ENCODE measurements at regions not wholly inside any gene's neighbourhood (a gene's known extent, or its start where the extent isn't known, plus 50 kb on each side); places are given as distances from the start of the nearest gene placed in this dataset.

DNA sequence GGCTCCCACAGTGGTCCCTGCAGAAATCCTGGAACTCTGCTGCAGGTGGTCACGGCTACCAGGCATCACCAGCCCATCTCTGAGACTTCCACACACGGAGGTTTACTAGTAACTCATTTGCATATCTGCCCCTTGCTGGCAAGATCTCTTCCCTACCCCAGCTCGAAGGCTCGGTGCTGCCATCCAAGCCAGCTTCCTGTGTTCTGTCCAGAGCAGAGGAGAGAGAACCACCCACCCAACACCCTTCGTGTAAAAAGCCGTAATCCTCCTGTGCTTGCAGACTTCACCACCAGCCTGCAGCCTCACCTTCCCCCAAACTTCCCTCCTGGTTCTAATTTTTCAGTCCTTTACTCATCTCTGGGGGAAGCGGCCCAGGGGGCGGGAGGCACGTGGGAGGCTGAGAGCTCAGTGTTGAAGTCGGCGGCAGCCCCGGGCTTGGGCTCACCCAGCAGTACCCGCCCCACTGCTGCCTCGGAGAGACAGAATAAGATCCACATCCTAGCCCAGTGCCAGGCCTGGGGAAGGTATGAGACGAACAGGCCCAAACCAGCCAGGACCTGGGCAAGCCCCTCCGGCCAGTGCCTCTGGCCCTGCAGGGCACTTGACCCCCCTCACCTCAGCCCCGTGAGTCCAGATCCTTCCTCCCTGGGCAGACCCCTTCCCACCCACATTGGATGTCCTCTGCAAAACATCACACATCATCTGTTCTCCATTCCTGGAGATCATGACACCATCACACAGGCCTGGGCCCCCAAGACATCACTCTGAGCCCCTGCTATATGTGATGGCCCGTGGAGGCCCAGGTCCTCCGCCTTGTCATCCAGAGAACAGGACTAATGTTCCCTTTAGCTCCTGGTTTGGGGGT, 145.8 kb upstream of the ID2 start:
- DNase-seq: peak; percentile 56 to 78 (median 72)

GRCh38 chr2:8536686-8537561, 144.9 kb upstream of the ID2 start:
- DNase-seq: peak in 1 of 4 experiments; percentile 44

DNA sequence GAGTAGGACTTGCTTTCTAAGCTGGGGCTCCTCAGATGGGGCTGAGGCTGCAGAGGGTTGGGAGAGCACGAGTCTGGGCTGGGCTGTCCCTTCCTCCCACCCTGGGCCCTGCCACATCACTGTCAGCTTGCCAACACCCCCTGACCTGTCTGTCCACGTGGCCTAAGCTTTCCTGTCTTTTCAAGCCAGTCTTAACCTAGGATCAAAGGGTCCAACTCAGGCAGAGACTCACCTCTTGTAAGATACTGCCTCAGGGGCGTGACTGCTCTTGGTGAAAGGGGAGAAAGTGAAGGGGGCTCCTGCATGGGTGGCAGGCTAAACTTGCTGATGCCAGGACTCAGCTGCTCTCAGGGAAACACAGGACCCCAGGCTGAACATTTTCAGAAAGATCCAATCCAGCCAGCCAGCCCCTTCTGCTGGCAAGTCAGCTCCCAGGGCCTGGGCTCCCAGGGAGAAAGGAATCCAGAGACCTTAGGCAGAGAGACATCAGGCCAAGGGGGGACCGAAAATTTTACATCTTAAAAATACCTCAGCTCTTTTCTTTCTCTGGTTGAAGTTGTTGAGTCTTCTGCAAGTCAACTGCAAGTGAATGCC, 144.2 kb upstream of the ID2 start:
- DNase-seq: peak in 3 of 4 experiments; percentile 47 to 58 (median 48)

DNA sequence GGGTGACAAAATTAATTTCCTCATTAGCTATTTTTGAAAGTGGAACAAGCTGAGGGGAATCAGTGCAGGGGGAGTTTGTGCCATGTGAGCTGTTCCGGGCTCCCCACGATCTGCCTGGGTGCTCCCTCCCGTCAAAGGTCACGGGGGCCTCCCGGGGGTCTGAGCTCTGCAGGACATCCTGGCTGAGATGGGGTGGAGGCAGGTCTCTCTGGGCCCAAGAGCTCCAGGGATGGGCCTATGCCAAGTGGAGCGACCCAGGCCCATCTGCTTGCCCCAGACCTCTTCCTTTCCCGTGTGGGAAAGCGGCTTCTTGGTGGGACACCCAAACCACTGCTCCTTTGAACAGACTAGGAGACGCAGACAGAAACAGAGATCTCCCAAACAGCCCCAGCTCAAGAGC, 143.3 kb upstream of the ID2 start:
- peak in 2 of 4 experiments; percentile 46 to 48 for DNase-seq

- no peak for DNase-seq
Measured at GRCh38 chr2:8538931-8539621, 142.8 kb upstream of the ID2 start.

- DNase-seq: peak; percentile 87 to 93 (median 90)
Measured at GRCh38 chr2:8539743-8540551, 141.9 kb upstream of the ID2 start.

DNA sequence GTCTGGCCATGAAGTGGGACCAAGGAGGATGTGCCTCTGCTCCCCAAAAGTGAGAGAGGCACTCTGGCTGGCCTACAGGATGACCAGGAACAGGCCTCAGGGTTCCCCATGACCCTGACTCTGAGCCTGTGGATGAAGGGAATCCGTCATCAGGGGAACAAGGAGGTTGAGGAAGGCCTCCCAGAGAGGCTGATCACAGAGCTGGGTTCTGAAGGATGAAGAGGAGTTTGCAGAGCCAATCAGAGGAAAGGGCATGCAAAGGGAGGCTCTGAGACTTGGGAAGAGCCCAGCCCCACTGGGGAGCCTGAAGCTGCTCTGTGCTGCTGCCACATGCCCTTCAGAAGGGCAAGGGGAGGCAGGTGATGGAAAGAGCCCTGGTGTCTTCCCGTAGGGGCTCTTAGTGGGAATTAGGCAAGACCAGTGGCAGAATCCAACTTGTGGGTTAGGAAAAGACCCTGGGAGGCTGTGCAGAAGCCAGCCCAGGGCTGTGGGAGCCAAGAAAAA, 141.3 kb upstream of the ID2 start:
- no peak for DNase-seq

DNA sequence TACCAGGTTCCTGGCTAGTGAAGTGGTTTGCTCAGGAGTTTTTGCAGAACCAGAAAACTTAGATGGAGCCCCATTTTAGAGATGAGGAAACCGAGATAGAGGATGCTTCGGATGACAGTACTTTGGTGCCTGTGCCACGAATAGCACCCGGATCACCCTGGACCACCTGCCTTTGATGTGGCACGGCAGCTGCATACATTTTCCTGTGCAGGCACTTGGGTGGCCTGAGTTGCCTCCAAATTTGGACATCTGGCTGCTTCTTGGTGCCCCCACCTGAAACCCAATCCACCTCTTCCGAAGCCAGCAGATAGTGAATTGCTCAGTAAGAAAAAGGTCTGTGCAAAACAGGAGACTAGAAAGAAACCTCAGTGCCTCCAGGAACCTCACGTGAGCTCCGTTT, 140.6 kb upstream of the ID2 start:
- DNase-seq: no peak

- DNase-seq: no peak
Measured at GRCh38 chr2:8541636-8542035, 140.2 kb upstream of the ID2 start.

GRCh38 chr2:8542381-8543059, 139.3 kb upstream of the ID2 start:
- DNase-seq: no peak

DNA sequence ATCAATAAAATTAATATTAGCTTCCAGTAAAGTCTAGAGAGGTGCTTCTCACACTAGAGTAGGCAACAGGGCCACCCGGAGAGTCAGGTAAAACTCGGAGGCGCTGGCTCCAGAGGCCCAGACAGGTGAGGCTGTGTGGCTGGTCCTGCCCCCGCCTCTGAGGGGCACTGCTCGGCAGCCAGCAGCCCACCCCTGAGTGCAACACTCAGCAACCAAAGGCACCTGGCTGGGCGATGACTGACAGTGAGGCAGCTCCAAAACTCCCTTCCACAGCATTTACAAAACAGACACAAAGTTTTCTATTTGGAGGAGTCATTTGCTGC, 138.8 kb upstream of the ID2 start:
- no peak for DNase-seq

DNA sequence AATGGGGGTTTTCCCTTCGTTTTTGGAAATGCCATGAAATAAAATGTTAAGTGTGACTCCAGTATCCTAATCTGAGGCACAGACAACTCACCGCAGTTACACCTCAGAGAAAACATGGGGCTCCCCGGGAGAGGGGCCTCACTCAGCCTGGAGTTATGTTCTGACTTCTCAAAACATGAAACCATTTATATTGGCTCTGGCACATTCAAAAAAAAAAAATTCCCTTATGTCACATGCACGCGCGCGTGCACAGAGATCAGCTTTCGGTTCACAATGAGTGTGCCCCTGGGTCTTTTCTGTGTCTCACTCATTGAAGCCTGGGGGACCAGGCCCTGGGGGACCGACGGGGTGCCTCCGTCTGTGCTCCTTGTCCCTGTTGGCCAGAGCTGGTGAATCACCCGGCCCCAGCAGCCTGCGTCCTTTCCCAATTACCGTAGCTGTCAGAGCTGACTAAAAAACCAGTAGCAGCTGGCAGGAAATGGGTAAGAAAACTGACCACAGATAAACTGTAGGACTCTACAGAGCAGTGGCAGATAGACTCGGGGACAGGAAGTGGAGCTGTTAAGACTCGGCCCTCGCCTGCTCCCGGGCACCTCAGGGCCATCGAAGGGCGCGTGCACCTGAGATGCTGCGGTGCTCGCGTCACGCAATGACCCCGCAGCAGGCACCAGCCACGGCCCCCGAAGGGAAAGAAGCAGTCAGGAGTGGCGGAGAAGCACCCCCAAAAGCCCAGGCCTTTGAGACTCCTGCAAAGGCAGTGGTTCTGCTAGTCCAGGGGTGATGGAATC, 138.3 kb upstream of the ID2 start:
- DNase-seq: peak; percentile 94 to 98 (median 94)

DNA sequence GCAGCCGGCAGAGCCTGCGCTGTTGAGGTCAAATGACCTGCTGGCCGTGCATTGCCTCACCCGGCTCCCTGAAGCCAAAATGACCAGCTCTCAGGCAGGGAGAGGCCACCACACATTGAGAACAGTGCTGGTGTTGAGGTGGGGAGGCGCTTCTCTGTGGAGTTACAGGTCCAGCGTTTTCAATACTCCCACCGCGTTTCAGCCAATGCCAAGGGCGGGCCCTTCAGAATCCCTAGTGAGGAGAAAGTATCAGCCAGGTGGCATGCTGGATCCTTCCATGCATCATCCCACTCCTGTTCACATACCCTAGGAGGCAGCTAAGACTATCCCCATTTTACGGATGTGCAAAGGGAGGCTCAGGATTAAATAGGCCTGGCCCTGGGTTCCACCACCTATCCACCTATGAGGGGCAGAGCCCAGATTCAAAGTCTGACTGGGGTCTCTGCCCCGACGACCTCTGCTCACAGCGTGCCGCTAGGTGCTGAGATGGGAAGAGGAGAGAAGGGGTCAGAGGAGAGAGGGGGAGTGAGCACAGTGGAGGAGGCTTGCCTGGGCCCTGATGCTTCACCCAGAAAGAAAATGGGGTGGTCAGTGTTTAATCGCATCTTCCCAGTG, 137.6 kb upstream of the ID2 start:
- peak in 3 of 4 experiments; percentile 61 to 76 (median 72) for DNase-seq

DNA sequence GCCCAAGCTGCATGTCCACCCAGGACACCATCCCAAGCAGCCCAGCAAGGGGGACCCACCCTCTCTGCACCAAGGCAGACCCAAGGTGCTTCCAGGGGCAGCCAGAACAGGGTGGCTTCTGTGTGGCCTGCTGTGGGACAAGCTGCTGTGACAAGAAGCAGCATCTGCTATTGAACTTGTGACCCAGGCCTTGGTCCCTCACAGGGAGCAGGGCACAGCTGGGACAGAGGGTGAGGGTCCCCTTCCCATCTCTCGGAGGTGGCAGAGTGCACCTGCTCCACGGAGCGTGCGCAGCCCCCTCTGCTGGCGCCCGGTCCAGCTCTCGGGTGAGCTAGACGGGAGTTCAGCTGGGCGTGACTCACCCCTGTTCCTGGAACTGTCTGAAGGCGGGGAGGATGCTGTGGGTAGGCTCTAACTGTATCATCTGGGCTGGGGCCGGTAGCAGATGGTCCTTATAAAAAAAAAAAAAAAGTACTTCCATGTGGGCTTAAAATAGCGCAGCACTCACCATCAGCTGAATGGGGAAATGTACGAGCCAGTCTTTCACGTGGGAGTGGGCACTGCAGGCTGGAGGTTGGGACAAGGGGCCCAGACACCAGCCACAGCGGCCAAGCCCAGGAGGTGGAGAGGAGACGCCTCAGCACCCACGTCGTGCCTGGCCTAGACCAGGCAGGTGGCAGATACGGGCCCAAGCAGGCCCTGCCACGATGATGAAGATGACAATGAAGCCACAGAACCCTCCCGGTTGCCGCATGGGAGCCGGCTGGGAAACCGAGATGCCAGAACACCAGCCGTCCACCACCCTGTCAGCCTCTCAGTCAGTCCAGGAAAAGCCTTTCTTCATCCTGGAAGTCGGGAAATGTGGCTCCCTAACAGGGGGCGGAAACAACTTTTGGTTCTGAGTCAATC, 136.8 kb upstream of the ID2 start:
- peak; percentile 90 to 97 (median 94) for DNase-seq

DNA sequence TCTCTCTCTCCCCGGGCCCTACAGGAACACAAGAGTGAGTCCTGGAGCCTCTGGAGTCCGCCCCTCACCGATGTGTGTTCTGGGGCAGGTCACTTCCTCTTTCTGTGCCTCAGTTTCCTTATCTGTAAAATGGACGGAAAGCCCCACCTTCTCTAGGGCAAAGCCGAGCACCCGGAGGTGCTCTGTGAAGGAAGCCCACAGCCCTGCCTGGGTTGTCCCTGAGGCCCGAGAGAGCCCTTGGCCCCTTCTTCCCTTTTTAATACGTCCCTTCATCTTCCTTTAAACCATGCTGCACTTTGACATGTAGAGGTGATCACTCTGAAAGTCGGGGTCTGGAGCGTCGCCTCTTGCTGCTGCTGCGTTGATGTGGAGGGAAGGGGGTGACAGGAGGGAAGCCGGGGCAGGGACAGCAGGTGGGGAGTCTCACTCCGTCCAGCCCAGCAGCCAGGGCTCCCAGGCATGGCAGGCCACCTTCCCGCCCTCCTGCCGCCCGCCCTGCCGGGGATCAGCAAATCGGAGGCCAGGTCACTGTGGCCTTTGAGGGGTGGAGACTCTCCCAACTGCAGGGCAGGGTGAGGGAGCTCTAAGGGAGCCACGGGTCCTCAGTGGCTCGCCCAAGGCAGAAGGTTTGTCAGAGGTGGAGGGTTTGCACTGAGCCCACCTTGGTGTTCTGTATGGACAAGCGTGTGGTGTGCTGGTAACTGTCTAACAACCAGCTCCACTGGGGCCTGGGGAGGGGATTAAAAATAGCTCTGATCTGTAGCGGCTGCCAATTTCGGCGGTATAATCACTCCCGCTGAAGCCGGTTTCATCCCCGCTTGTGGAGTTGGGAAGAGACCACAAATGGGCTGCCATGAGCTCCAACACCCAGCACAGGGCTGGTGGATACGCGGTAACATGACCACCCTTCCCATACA, 135.9 kb upstream of the ID2 start:
- DNase-seq: peak in 1 of 4 experiments; percentile 43

GRCh38 chr2:8546612-8547283, 135.1 kb upstream of the ID2 start:
- peak; percentile 78 to 92 (median 86) for DNase-seq

Data from suppressor macrophage (primary cell).